Kidney (tissue), 13 donors: ENCODE measurements at regions not wholly inside any gene's neighbourhood (a gene's known extent, or its start where the extent isn't known, plus 50 kb on each side); places are given as distances from the start of the nearest gene placed in this dataset.

Experiments
- DNase-seq, 5 donors: peaks; one replicate each; pipeline ENCODE4 v3.0.0-alpha.2; 2013 to 2020
- FAIRE-seq: peaks from 2 replicates; lab custom pipeline; 2012; peaks lifted over from hg19 to GRCh38; lab: Jason Lieb, UNC
- H3K27ac ChIP-seq, 2 donors: one replicate each; pipeline ENCODE4 v1.7.0; 2013; ENCODE audit warnings: low read depth in 2 of 2, low read length in 2 of 2, inconsistent platforms in 1 of 2
- H3K27me3 ChIP-seq: one replicate; pipeline ENCODE4 v1.7.1; 2013; ENCODE audit warnings: low read length, inconsistent platforms; ENCODE audit not compliant: control insufficient read depth, insufficient read depth
- H3K36me3 ChIP-seq, 3 donors: one replicate each; pipeline versions ENCODE4 v1.7.0 to v1.7.1; 2013; ENCODE audit warnings: low read length in 3 of 3, control low read depth in 1 of 3, inconsistent platforms in 1 of 3; ENCODE audit not compliant: insufficient read depth in 3 of 3, control insufficient read depth in 2 of 3
- H3K4me1 ChIP-seq, 3 donors: one replicate each; pipeline versions ENCODE4 v1.7.0 to v1.7.1; 2013; ENCODE audit warnings: low read length in 3 of 3, inconsistent platforms in 1 of 3, low read depth in 1 of 3; ENCODE audit not compliant: control insufficient read depth in 2 of 3, insufficient read depth in 2 of 3
- H3K4me3 ChIP-seq, 3 donors: one replicate each; pipeline versions ENCODE4 v1.7.0 to v1.8.1; 2013; ENCODE audit warnings: low read length in 3 of 3, control low read depth in 1 of 3, inconsistent platforms in 1 of 3
- H3K9ac ChIP-seq, 3 donors: one replicate each; pipeline versions ENCODE4 v1.7.0 to v1.7.1; 2013; ENCODE audit warnings: low read length in 3 of 3, control low read depth in 1 of 3, inconsistent platforms in 1 of 3
- H3K9me3 ChIP-seq, 3 donors: one replicate each; pipeline versions ENCODE4 v1.7.0 to v1.7.1; 2013; ENCODE audit warnings: low read length in 3 of 3, control low read depth in 1 of 3, inconsistent platforms in 1 of 3; ENCODE audit not compliant: control insufficient read depth in 2 of 3, insufficient read depth in 1 of 3
- CTCF ChIP-seq: IDR thresholded peaks from 3 replicates; pipeline ENCODE4 v1.5.1; 2012; ENCODE audit warnings: mild to moderate bottlenecking, moderate library complexity, borderline replicate concordance; ENCODE audit not compliant: insufficient read depth; ENCODE audit errors: extremely low read depth
- intact Hi-C: fragments of 100-400 bp; cut with DNase I; formaldehyde crosslinking; loops from one replicate; pipeline ENCODE4 v1.11.1; 2022
- donor health status: control.
- donor health status: control.
- donor health status: control.
- donor health status: control.
- donor health status: control.
- donor health status: DM: yes; HTN: yes; CAD: no.
- donor health status: Normal renal cell carcinoma (clear cell type).

- Histone ChIP-seq H3K4me3 (no peak overlapping the region), H3K27me3 (no peaks in the 10 kb centered on the region), H3K27ac (no peak overlapping the region), H3K4me1 (no peaks in the 10 kb centered on the region), H3K9me3 (no peaks in the 10 kb centered on the region), H3K36me3 (no peaks in the 10 kb centered on the region), H3K9ac (no peak overlapping the region)
- TF ChIP-seq CTCF: no peak
- intact Hi-C loops: no loop called here
- FAIRE-seq: no peak
- DNase-seq: no peak
Observed at GRCh38 chr12:90167518-90168208, 459.0 kb upstream of the ATP2B1 start.

GRCh38 chr12:90166671-90167070, 458.0 kb upstream of the ATP2B1 start:
- Histone ChIP-seq H3K9ac (no peak overlapping the region), H3K4me3 (no peak overlapping the region), H3K27ac (no peak overlapping the region), H3K9me3 (no peaks in the 10 kb centered on the region), H3K36me3 (no peaks in the 10 kb centered on the region), H3K4me1 (no peaks in the 10 kb centered on the region), H3K27me3 (no peaks in the 10 kb centered on the region)
- intact Hi-C loops: no loop called here
- no peak for TF ChIP-seq CTCF
- DNase-seq (no peak), FAIRE-seq (no peak)

- intact Hi-C loops: no loop called here
- TF ChIP-seq CTCF: no peak
- DNase-seq (no peak), FAIRE-seq (no peak)
- no peak overlapping the region for H3K27ac ChIP-seq
- no peaks in the 10 kb centered on the region for H3K4me1 ChIP-seq
- H3K4me3 ChIP-seq: no peak overlapping the region
- H3K27me3 ChIP-seq: no peaks in the 10 kb centered on the region
- H3K9ac ChIP-seq: no peak overlapping the region
- H3K9me3 ChIP-seq: no peaks in the 10 kb centered on the region
- no peaks in the 10 kb centered on the region for H3K36me3 ChIP-seq
Observed at GRCh38 chr12:90166012-90166411, 457.4 kb upstream of the ATP2B1 start.

GRCh38 chr12:90163975-90164374, 455.3 kb upstream of the ATP2B1 start:
- no peak for FAIRE-seq
- DNase-seq: no peak
- intact Hi-C loops: no loop called here

More at GRCh38 chr12:90163975-90164374, 455.3 kb upstream of the ATP2B1 start:
- H3K4me1 ChIP-seq: no peaks in the 10 kb centered on the region
- no peaks in the 10 kb centered on the region for H3K36me3 ChIP-seq
- H3K27me3 ChIP-seq: no peaks in the 10 kb centered on the region
- H3K9me3 ChIP-seq: no peaks in the 10 kb centered on the region
- H3K4me3 ChIP-seq: no peak overlapping the region
- H3K9ac ChIP-seq: no peak overlapping the region
- no peak for TF ChIP-seq CTCF
- no peak overlapping the region for H3K27ac ChIP-seq
